ENCODE measurements at regions not wholly inside any gene's neighbourhood (a gene's known extent, or its start where the extent isn't known, plus 50 kb on each side); places are given as distances from the start of the nearest gene placed in this dataset.

DNA sequence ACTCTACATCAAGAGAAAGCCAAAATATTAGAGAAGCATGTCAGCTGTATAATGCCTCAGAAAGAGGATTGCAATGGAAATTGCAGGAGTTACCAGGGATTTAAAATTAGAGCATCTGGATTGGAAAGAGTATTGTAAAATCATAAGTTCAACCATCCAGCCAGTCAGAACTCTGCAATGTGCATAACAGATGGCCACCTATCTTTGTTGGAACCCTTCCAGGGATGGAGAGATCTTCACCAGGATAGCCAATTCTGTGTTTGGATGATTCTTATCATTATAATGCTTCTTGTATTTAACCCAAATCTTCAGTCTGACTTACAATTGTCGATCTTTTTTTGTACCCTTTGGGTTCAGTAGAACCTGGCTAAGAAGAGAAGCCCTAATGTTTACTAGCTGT, 164.4 kb downstream of the TLR4 start:
- ATAC-seq (ENCODE audit: low FRiP score in 2 of 2): no peak

GRCh38 chr9:117869287-117869686, 165.1 kb downstream of the TLR4 start:
- H3K36me3 ChIP-seq: no peaks in the 10 kb centered on the region
- no peaks in the 10 kb centered on the region for H3K4me1 ChIP-seq
- H3K27me3 ChIP-seq: no peaks in the 10 kb centered on the region
- H3K4me3 ChIP-seq: no peak overlapping the region
- 95 to 100% methylated on average over 1 of the region's 1 CpG for WGBS, 2 donors
- DNase-seq (no peak), ATAC-seq (ENCODE audit: low FRiP score in 2 of 2) (no peak)
- TF ChIP-seq EP300 (IDR thresholded peaks at IDR 0.05) (no peak), POLR2A (IDR thresholded peaks at IDR 0.05) (no peak), POLR2AphosphoS5 (IDR thresholded peaks at IDR 0.05) (no peak)
- TF ChIP-seq, protein P1, sequence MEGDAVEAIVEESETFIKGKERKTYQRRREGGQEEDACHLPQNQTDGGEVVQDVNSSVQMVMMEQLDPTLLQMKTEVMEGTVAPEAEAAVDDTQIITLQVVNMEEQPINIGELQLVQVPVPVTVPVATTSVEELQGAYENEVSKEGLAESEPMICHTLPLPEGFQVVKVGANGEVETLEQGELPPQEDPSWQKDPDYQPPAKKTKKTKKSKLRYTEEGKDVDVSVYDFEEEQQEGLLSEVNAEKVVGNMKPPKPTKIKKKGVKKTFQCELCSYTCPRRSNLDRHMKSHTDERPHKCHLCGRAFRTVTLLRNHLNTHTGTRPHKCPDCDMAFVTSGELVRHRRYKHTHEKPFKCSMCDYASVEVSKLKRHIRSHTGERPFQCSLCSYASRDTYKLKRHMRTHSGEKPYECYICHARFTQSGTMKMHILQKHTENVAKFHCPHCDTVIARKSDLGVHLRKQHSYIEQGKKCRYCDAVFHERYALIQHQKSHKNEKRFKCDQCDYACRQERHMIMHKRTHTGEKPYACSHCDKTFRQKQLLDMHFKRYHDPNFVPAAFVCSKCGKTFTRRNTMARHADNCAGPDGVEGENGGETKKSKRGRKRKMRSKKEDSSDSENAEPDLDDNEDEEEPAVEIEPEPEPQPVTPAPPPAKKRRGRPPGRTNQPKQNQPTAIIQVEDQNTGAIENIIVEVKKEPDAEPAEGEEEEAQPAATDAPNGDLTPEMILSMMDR (IDR thresholded peaks at IDR 0.05): no peak
- H3K9me3 ChIP-seq: no peaks in the 10 kb centered on the region
- no peak overlapping the region for H3K27ac ChIP-seq

More for the DNA sequence above, 164.4 kb downstream of the TLR4 start:
- Histone ChIP-seq H3K27me3 (no peaks in the 10 kb centered on the region), H3K9me3 (no peaks in the 10 kb centered on the region), H3K4me3 (no peak overlapping the region), H3K4me1 (no peaks in the 10 kb centered on the region), H3K36me3 (no peaks in the 10 kb centered on the region), H3K27ac (no peak overlapping the region)
- 88 to 89% methylated on average over 1 of the region's 1 CpG for WGBS, 2 donors
- DNase-seq: no peak
- TF ChIP-seq POLR2A (IDR thresholded peaks at IDR 0.05) (no peak), POLR2AphosphoS5 (IDR thresholded peaks at IDR 0.05) (no peak), EP300 (IDR thresholded peaks at IDR 0.05) (no peak)
- TF ChIP-seq, protein P1 (IDR thresholded peaks at IDR 0.05): no peak

DNA sequence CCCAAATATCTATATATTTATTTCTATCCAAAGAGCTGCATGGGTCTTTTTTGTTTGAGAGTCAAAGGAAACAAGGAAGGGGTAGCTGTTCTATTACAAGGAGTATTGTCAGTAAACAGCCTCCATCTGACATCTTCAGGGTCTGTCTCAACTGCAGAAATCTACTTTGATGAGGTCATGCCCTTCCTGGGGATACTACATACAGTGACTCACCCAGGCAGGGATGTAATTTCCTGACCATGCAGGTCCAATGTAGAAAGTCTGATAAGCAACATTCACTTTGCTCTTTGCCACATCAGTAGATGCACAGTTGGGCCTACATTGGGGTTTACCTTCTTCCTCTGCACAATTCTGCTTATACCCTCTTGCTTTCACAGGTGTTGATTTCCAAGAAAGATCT, 165.5 kb downstream of the TLR4 start:
- Histone ChIP-seq H3K9me3 (no peaks in the 10 kb centered on the region), H3K4me3 (no peak overlapping the region), H3K4me1 (no peaks in the 10 kb centered on the region), H3K36me3 (no peaks in the 10 kb centered on the region), H3K27me3 (no peaks in the 10 kb centered on the region), H3K27ac (no peak overlapping the region)
- no peak for TF ChIP-seq EP300 (IDR thresholded peaks at IDR 0.05)
- TF ChIP-seq, protein P1 (IDR thresholded peaks at IDR 0.05): no peak
- no peak for TF ChIP-seq POLR2A (IDR thresholded peaks at IDR 0.05)
- no peak for TF ChIP-seq POLR2AphosphoS5 (IDR thresholded peaks at IDR 0.05)
- no peak for ATAC-seq (ENCODE audit: low FRiP score in 2 of 2)
- DNase-seq: no peak

DNA sequence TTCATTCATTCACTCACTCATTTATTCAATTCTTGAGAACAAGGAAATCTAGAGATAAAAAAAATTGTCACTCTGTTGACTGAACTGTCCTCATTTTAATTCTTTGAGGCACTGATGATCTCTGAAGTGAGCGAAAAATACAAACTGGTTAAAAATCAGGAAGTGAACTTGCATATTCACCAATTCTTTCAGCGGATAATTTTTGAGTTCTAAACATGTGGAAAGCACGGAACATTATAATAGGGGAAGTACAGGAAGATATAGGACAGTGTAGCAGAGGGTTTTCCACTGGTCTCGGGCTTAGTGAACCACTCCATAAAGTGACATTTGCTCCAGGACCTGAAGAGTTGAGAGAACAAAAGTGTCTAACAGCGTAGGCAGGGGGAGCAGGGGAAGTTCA, 169.5 kb downstream of the TLR4 start:
- DNase-seq (no peak), ATAC-seq (ENCODE audit: low FRiP score in 2 of 2) (peak in 1 of 2 donors; percentile 24)
- H3K9me3 ChIP-seq: no peaks in the 10 kb centered on the region
- H3K4me1 ChIP-seq: no peaks in the 10 kb centered on the region
- H3K36me3 ChIP-seq: no peaks in the 10 kb centered on the region
- no peak for TF ChIP-seq POLR2A (IDR thresholded peaks at IDR 0.05)
- WGBS, 2 donors: 71 to 81% methylated on average over 5 of the region's 5 CpGs
- H3K27ac ChIP-seq: no peak overlapping the region
- no peaks in the 10 kb centered on the region for H3K27me3 ChIP-seq
- H3K4me3 ChIP-seq: no peak overlapping the region

GRCh38 chr9:117875886-117876285, 171.7 kb downstream of the TLR4 start:
- no peaks in the 10 kb centered on the region for H3K4me1 ChIP-seq
- no peaks in the 10 kb centered on the region for H3K27me3 ChIP-seq
- no peak for ATAC-seq (ENCODE audit: low FRiP score in 2 of 2)
- H3K27ac ChIP-seq: no peak overlapping the region
- WGBS, 2 donors: 84 to 91% methylated on average over 2 of the region's 2 CpGs
- no peak for DNase-seq
- no peaks in the 10 kb centered on the region for H3K36me3 ChIP-seq
- no peak for TF ChIP-seq POLR2AphosphoS5 (IDR thresholded peaks at IDR 0.05)
- no peak for TF ChIP-seq EP300 (IDR thresholded peaks at IDR 0.05)
- no peak for TF ChIP-seq POLR2A (IDR thresholded peaks at IDR 0.05)
- TF ChIP-seq, protein P1 (IDR thresholded peaks at IDR 0.05): no peak
- no peaks in the 10 kb centered on the region for H3K9me3 ChIP-seq
- no peak overlapping the region for H3K4me3 ChIP-seq

Measured in upper lobe of left lung (tissue), 6 donors.